ENCODE measurements at regions not wholly inside any gene's neighbourhood (a gene's known extent, or its start where the extent isn't known, plus 50 kb on each side); places are given as distances from the start of the nearest gene placed in this dataset.
"Not testable (repeated sequence)": the region's sequence is repeated elsewhere in the genome, so short reads cannot be mapped to it uniquely, and the experiment has no call there.

- Histone ChIP-seq H3K27ac (no peak overlapping the region), H3K4me3 (replicated peaks in 1 of 3) (no peak overlapping the region), H3K27me3 (no peaks in the 10 kb centered on the region), H3K4me1 (no peaks in the 10 kb centered on the region), H3K36me3 (no peaks in the 10 kb centered on the region), H3K9me3 (no peaks in the 10 kb centered on the region)
- WGBS, 2 donors, result 91 to 97% methylated on average over 1 of the region's 1 CpG
- TF ChIP-seq CTCF (IDR thresholded peaks at IDR 0.05) (no peak), POLR2A (IDR thresholded peaks at IDR 0.05) (no peak)
- no peak for DNase-seq
- intact Hi-C loops (cut with DNase I), result no loop called here
Observed at GRCh38 chr7:82669141-82669540, 225.6 kb upstream of the CACNA2D1 start.

- no peak for DNase-seq
- Histone ChIP-seq H3K36me3 (no peaks in the 10 kb centered on the region), H3K4me1 (no peaks in the 10 kb centered on the region), H3K27ac (no peak overlapping the region), H3K27me3 (no peaks in the 10 kb centered on the region), H3K9me3 (no peaks in the 10 kb centered on the region), H3K4me3 (replicated peaks in 1 of 3) (no peak overlapping the region)
- WGBS, 2 donors, result 64 to 65% methylated on average over 2 of the region's 2 CpGs
- intact Hi-C loops (cut with DNase I), result no loop called here
- no peak for TF ChIP-seq POLR2A (IDR thresholded peaks at IDR 0.05)
- no peak for TF ChIP-seq CTCF (IDR thresholded peaks at IDR 0.05)
Observed at GRCh38 chr7:82668676-82669075, 225.1 kb upstream of the CACNA2D1 start.

GRCh38 chr7:82665966-82666507 lies 222.5 kb upstream of the CACNA2D1 start:
- Histone ChIP-seq H3K4me3 (replicated peaks in 1 of 3) (no peak overlapping the region), H3K27ac (no peak overlapping the region), H3K36me3 (no peaks in the 10 kb centered on the region), H3K4me1 (no peaks in the 10 kb centered on the region), H3K27me3 (no peaks in the 10 kb centered on the region), H3K9me3 (no peaks in the 10 kb centered on the region)
- DNase-seq, result no peak
- WGBS, 2 donors, result 75 to 76% methylated on average over 5 of the region's 5 CpGs
- no peak for TF ChIP-seq POLR2A (IDR thresholded peaks at IDR 0.05)
- no peak for TF ChIP-seq CTCF (IDR thresholded peaks at IDR 0.05)
- intact Hi-C loops (cut with DNase I), result no loop called here

- intact Hi-C loops (cut with DNase I), result no loop called here
- TF ChIP-seq CTCF (IDR thresholded peaks at IDR 0.05) (no peak), POLR2A (IDR thresholded peaks at IDR 0.05) (no peak)
- Histone ChIP-seq H3K27ac (no peak overlapping the region), H3K4me1 (no peaks in the 10 kb centered on the region), H3K27me3 (no peaks in the 10 kb centered on the region), H3K4me3 (replicated peaks in 1 of 3) (no peak overlapping the region), H3K9me3 (no peaks in the 10 kb centered on the region), H3K36me3 (no peaks in the 10 kb centered on the region)
- no peak for DNase-seq
- 94 to 95% methylated on average over 1 of the region's 1 CpG for WGBS, 2 donors
Observed at GRCh38 chr7:82655965-82656364, 212.4 kb upstream of the CACNA2D1 start.

- H3K4me1 ChIP-seq; intact Hi-C loops (cut with DNase I); H3K9me3 ChIP-seq; H3K36me3 ChIP-seq; H3K4me3 ChIP-seq (replicated peaks in 1 of 3); DNase-seq; H3K27me3 ChIP-seq; H3K27ac ChIP-seq: not testable (repeated sequence)
- WGBS, 2 donors, result 83 to 98% methylated on average over 5 to 10 of the region's 10 CpGs
Observed at GRCh38 chr7:82650095-82650494, 206.5 kb upstream of the CACNA2D1 start.

GRCh38 chr7:82633592-82633991 lies 190.0 kb upstream of the CACNA2D1 start:
- H3K9me3 ChIP-seq, result no peaks in the 10 kb centered on the region
- TF ChIP-seq CTCF (IDR thresholded peaks at IDR 0.05), result no peak
- TF ChIP-seq POLR2A (IDR thresholded peaks at IDR 0.05), result no peak
- H3K4me3 ChIP-seq (replicated peaks in 1 of 3), result no peak overlapping the region
- intact Hi-C loops (cut with DNase I), result no loop called here
- no peak overlapping the region for H3K27ac ChIP-seq
- H3K4me1 ChIP-seq, result no peaks in the 10 kb centered on the region
- 75 to 83% methylated on average over 1 of the region's 1 CpG for WGBS, 2 donors
- H3K27me3 ChIP-seq, result no peaks in the 10 kb centered on the region
- no peaks in the 10 kb centered on the region for H3K36me3 ChIP-seq
- no peak for DNase-seq
